A172 (cell line): ENCODE measurements at regions not wholly inside any gene's neighbourhood (a gene's known extent, or its start where the extent isn't known, plus 50 kb on each side); places are given as distances from the start of the nearest gene placed in this dataset.
"Not testable (repeated sequence)": the region's sequence is repeated elsewhere in the genome, so short reads cannot be mapped to it uniquely, and the experiment has no call there.

ENCODE experiments used
- DNase-seq: peaks from one replicate; pipeline ENCODE4 v3.0.0-alpha.2; 2015; ENCODE audit warnings: low spot score

DNA sequence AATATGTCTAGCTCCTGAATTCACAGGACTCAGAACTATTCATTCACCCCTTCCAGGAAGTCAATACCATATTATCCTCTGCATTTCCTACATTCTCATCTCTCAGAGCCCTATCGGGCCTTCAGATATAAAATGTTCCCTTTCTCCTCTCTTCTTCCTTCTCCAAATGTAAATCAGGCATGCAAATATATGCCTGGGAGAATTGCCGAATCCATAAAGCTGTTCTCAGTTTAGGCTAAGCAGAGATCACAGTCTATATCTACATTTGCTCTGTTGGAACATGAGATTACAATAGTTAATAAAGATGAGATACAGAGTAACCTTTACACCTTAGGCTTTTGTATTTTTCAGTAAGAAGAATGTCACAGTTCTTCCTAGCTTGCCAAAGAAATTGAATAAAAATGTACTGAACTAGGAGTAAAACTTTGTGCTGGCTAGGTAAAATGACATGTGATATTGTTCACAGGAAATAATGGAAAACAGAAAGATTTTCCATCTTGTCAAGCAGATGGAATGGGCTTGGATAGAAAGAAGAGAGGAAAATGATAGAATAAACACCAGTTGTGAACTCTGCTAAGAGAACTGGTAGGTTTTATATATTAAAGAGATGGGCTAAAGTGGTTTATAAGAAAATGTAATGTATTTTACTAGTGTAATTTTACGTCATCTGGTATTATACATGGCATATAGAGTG is 161.5 kb downstream of the NRIP1 start:
- DNase-seq: no peak

DNA sequence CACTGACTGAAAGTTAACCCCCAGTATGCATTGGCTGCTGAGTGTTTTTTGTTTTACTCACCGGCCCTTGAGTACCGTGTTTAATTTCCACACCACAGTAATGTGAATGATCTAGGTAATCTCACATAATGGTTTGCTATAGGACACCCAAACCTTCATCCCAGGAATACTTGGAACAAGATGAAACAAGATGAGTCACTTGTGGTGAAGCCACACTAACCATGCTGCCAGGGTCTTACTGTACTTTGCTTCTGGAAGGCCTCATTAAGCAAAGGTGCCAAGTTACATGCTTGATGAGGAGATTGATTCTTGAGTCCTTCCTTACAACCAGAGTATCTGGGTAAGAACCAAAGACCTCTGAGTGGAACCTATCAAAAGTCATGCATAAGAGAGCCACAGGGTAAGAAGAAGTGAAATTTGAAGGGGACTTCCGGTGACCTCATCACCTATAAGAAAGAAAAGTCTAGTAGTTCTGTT is 163.3 kb downstream of the NRIP1 start:
- peak; percentile 72 for DNase-seq

DNA sequence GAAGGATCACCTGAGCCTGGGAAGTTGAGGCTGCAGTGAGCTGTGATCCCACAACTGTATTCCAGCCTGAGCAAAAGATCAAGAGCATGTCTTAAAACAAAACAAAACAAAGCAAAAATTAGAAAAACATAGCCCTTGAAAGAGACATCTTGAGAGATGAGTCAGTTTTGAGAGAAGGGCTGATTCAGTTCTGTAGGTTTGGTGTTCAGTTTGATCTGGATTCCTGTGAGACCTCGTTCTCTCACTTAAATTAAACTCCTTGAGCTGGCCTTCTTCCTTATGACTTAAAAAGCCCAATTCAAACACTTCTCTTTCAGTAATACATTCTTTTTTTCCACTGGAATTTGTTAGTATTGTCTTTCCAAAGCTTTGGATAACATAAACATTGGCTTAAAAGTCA is 164.2 kb downstream of the NRIP1 start:
- no peak for DNase-seq

DNA sequence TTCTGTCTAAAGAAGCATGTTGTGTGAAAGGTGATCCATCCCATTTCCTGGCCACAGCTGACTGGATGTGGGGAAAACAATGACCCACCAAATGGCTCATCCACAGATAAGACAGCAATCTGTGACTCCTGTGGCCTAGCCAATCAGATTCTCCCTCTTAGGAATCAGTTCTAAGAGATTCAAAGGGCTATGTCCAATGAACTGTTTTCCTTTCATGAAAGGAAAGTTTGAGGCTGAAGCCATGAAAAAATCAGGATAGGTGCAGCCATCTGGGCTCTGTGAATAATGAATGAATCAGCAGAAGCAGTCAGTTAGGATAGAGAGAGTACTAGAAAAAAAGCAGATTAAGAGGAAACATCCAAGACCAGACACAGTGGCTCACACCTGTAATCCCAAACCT is 164.7 kb downstream of the NRIP1 start:
- peak; percentile 40 for DNase-seq

DNA sequence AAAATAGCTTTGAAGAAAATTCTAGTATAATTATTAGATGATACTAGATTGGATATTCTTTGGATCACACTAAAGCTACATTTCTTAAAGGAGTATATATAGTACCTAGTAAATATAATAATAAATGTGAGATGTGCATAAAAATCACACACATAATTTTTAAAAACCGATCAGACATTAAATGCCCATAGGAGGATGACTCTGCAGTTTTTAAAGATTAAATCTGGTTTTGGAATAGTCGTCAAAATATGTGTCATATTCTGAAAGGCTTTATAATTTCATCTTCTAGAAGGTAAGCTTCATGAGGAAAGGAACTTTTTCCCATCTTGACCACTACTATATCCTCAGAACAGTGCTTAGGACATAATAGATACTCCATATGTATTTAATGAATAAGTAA is 169.0 kb downstream of the NRIP1 start:
- DNase-seq: no peak

DNA sequence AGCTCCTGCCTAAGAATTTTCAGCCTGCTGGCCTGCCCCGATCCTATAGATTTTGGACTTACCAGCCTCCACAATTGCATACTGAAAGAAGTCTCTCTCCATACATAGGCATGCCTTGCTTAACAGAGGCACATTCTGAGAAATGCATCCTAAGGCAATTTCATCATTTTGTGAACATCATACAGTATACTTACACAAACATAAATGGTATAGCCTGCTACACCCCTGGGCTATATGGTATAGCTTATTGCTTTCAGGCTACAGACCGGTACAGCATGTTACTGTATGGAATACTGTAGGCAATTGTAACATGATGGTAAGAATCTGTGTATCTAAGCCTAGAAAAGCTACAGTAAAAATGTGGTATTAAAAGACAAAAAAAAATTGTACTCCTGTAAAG is 174.7 kb downstream of the NRIP1 start:
- DNase-seq: no peak

DNA sequence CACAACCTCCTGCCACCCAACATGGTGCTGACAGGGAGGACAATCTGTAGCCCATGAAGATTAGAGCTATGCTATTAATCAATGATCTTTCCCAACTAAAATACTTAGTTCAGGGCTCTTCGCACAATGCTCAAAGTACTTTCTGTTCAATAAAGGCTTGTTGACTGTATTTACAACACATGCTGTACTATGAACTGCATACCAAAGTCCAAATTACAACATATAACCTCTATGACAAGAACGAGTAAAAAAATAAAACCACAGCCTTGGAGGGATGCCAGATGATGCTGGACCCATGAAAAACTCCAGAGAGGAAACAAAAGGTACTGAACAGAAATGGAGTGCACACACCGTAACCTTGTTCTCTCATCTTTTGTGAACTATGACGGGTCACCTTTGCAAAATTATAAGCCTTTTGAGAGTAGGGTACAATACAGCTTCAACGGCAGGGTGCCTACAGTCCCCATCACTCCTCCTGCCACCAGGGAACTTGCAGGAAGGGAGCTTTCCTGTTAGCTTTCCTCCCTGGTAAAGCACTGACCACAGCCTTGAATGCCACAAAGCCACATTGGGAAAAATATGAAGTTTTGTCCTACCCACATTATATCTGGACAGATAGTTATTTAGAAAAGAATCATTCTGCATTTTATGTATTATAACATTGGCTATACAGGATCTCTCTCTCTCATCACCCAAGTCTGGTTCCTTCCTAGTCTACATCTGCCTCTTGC is 175.6 kb downstream of the NRIP1 start:
- peak; percentile 2 for DNase-seq

DNA sequence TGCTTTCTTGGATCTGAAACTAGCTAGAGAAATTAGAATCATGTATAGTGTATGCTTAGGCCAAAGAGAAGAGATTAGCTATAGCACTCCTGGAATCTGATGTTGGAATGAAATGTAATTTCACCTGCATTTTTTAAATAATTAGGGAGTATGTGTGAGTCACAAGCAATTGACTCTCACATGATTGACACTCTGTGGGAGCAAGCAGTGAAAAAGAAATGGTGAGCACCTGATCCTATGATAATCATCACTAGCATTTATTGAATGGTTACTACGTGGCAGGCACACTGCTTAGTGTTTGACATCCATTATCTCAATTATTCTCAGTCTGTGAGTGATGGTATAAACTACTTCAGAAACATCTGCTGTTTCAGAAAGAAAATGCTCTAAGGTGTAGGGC is 176.6 kb downstream of the NRIP1 start:
- no peak for DNase-seq

DNA sequence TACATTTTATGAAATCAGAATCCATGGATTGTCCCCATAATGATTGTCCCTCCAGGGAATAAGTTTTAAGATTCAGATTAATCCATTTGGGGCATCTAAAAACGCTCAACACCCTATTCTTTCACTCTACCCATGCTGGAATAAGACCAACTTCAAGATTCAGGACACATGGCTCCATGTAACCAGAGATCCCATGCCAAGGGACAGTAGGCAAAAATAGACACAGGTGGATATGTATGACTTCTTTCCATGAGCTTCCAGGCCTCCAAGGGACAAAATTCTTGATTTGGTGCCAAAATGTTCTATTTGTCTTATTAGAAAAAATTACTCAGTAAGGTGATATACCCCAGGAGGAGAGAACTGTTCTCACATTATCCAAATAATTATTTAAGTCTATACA is 178.8 kb downstream of the NRIP1 start:
- DNase-seq: no peak

DNA sequence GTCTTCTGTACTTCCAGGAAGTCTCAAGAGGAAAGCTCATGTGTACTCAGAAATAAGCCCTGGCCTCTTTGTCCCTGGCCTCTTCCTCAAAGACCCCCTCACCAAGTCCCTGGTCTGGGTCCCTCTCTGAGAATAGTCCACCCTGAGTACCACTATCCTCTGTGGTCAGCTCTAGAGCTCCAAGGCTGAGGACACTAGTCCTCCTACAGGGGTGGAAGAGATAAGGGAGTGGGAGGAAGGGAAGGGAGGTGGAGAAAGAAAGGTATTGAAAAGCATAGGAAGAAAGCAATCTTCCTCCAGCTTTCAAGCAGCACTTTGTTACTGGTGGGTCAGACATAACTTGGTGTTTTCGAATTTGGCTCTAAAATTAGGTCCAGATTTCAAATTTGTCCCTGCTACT is 181.4 kb downstream of the NRIP1 start:
- no peak for DNase-seq

DNA sequence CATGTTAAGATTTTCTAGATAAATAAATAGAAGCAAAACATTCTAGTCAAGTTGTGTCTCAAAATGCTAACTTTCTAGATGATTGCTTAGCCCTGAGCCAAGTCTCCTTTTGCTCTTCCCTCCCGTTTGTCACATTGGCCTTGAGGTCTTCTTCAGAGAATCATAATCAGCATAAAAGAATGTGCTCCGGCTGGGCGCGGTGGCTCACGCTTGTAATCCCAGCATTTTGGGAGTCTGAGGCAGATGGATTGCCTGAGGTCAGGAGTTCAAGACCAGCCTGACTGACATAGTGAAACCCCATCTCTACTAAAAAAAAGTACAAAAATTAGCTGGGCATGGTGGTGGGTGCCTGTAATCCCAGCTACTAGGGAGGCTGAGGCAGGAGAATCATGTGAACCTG is 182.3 kb downstream of the NRIP1 start:
- DNase-seq: not testable (repeated sequence)

DNA sequence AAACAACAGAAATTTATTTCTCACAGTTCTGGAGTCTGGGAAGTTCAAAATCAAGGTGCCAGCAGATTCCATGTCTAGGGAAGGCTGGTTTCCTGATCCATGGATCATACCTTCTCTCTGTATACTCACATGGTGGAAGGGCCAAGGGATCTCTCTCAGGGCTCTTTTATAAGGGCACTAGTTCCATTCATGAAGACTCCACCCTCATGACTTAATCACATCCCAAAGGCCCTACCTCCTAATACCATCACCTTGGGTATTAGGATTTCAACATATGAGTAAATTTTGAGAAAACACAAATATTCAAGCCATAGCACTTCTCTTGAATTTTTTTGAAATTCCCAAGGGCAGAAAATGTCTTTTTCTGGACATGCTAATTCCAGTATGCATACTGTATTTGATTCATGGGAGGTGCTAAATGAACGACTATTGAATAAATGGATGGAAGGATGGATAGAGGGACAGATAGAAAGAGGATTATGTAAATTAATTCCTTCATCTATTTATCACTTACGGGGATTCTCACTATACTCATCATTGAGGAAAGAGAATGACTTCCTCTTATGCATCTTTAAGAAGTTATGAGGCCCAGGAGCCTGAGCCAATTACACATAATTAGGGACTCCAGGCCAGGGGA is 182.8 kb downstream of the NRIP1 start:
- DNase-seq: no peak

DNA sequence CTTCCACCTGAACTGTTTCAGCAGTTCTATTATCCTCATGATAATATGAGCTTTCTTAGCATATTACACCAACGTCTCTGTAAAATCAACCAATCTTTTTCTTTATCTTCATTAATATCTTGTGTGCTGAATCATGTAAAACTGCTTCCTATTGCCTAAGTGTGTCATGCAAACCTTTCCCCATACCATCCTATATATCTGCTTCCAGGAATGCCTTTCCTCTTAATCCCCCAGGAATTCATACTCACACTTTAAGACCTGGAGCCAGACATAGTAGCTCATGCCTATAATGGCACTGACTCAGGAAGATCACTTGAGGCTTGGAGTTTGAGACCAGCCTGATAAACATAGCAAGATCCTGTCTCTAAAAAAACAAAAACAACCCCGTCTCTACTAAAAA is 183.9 kb downstream of the NRIP1 start:
- no peak for DNase-seq

DNA sequence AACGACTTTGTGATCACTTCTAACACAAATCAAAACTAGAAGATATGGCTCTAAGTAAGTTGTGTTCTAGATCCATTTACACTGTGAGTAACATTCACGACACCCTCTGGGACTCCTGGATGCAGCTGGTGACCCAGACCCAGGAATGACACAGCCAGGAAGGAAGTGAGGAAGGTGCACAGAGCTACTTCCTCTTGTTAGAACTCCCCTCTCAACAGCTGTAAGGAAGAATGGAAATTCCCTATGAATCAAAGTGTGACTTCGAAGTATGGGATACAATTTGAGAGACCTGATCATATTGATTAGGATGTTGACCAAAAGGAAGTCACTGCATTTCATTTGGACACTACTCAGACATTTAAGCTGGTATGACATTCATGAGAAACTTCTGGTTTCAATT is 185.3 kb downstream of the NRIP1 start:
- peak; percentile 4 for DNase-seq

DNA sequence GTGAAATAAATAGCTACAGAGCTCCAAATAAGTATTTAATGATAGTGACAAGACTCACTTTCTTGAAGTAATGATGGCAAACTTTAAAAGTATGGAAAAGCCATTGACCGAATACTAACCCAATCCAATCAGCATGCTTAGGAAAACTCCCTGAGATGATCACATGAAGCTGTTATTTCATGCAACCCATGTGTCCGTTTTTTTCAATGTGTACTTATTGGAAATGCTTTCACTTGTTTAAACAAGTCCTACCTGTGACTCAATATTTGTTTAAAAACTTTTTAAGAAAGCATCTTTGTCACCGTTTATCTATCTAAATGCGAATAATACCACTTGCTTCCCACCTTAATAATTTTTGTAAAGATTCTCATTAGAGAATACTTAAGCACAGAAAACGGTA is 185.8 kb downstream of the NRIP1 start:
- DNase-seq: no peak

DNA sequence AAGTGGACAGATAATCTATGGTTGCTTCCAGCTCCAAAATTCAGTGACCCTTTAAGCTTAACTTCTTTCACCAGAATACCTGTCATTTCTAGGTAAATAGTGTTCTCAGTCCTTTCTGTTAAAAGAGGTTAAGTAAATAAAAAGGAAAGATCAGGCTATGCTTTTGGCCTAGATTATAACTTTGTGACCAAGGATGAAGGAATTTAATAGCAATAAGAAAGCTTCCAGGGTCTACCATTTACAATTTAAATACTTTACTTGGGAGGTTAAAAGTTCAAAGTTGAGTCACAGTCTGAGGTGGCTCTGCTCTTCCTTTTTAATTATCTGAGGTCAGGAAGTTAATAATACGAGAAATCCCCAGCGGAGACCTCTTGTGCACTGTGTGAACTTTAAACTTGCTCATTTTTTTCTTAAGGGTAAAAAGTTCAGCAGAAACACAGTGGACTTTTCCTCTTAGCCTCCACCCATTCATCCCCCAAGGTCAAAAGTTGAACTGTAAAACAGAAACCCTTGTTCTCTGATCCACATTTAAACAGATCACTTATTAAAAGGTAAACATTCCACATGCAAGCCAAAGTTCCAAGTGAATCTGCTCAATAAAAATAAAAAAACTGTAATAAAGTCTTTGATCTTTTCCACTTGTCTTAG is 187.1 kb downstream of the NRIP1 start:
- DNase-seq: peak; percentile 38

DNA sequence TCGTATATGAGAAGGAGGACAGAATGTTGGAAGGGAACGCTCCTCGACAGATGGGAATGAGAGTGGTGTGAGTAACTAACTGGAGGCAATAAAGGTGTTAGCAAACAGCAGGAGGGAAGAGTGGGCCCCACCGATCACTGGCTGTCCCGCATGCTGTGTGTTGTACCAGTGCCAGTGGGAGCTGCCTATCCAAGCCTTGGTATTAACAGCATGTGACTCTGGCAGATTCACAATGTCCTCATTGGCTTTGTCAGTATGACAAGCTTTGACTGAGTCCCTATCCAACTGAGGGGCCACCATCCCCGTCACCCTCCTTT is 188.3 kb downstream of the NRIP1 start:
- no peak for DNase-seq

DNA sequence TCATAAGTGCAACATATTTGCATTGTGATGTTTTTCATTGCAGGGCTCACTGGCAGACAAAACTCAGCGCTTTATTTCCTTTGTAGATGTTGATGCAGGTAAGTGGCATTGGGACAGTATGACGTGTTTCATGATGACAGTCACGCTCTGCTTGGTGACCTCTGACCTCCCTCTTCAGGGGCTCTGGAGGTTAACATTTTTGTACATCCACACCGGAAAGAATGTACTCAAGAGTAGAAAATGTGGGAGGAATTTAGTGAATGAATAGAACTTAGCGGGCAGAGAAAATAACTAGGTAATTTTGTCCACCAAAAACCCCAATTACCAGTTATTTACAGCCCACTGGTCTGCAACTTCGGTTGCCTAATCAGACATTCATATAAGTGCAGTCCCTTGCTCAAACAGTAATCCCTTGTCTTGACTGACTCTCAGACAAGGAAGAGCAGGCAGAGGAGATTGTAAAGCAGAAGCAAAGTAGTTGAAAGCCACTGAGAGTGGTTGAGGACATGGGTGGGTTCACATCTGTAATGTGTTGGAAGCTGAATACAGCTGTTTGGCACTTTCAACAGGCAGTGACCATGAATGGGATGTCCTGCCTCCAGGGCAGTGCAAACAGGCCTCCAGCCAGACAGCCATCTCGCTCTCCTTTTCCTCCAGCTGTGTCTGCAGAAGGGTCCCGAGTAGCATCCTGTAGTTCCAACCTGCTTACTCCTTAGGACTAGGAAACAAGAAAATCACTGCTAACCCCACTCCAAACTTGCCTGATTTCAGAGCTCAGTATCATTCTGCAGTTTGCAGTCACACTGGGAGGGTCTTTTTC is 188.9 kb downstream of the NRIP1 start:
- DNase-seq: no peak

DNA sequence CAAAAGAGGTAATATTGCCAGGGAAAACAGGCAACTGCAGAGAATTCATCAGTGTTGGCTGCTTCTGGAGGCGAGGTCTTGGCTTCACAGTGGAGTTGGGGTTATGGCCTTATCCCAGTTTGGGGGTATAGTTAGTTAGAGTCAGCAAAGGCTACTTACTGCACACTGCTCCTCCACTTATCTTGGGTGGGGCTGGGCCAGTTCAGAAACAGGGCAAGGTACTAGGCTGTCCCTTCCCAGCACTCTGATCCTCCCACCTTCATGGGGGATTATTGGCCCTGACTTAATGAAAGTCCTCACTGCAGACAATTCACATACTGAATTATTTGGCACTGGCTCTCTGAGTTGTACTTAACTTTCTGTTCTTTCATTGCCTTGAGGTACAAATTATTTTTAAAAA is 189.6 kb downstream of the NRIP1 start:
- no peak for DNase-seq

DNA sequence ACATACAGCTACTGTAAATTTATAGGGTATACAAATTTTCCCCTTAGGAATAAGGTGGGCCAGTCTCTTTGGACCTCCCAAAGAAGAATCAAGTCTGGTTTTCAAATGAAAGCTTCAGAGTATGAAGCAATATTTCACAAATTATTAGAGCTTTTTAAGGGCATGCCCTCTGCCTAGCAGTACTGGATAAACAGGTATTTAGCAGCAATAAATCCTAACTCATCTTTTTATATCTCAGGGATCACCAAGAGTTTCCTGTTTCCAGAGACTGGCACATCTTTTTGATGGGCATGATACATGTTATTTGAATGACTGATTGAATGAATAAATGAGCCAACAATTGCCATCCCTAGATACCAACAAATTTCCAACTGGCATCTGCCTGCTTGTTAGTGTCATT is 190.4 kb downstream of the NRIP1 start:
- DNase-seq: no peak

DNA sequence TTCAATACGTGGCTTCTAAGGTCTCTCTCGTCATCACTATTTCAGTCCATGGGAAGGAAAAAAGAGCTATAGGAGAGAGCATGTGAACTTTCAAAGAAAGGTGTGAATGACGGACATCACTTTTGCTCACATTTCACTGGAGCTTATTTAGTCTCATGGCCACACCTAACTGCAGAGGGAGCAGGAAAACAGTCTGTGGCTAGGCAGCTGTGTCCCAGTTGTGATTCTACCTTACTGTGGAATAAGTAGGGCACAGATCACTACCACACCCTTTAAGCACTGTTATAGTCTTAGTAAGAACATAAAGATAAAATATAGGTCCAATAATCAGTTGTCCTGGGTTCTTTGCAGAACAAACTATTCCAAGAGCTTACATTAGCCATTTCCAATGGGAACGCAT is 192.9 kb downstream of the NRIP1 start:
- DNase-seq: no peak

DNA sequence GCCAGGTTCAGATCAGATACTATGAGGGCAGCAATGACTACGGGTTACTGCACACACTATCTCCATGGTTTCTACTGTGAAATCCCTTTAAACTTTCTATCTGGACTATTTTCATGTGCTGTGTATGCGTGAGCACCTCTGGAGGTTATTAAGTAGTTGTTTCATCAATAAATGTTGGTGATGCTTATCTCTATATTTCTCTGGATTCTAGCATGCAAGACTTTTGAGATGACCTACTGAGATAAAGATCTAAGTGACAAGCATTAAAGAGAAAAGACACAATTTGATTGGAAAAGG is 194.0 kb downstream of the NRIP1 start:
- DNase-seq: no peak
